Lung microvascular endothelial cell (primary cell): ENCODE measurements at regions not wholly inside any gene's neighbourhood (a gene's known extent, or its start where the extent isn't known, plus 50 kb on each side); places are given as distances from the start of the nearest gene placed in this dataset.
"Not testable (repeated sequence)": the region's sequence is repeated elsewhere in the genome, so short reads cannot be mapped to it uniquely, and the experiment has no call there.

Experiments used
- DNase-seq, 2 donors: peaks; one replicate each; pipeline versions ENCODE4 v3.0.0 to v3.0.0-alpha.2; 2010; ENCODE audit warnings: low read depth in 2 of 2

DNA sequence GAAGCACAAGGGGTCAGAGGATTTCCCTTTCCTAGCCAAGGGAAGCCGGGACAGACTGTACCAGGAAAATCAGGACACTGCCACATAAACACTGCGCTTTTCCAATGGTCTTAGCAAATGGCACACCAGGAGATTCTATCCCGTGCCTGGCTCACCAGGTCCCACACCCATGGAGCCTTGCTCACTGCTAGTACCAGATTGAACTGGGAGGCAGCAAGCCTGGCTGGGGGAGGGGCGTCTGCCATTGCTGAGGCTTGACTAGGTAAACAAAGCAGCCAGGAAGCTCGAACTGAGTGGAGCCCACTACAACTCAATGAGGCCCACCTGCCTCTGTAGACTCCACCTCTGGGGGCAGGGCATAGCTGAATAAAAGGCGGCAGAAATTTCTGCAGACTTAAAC, 511.8 kb upstream of the PRR20A start:
- DNase-seq = not testable (repeated sequence)

DNA sequence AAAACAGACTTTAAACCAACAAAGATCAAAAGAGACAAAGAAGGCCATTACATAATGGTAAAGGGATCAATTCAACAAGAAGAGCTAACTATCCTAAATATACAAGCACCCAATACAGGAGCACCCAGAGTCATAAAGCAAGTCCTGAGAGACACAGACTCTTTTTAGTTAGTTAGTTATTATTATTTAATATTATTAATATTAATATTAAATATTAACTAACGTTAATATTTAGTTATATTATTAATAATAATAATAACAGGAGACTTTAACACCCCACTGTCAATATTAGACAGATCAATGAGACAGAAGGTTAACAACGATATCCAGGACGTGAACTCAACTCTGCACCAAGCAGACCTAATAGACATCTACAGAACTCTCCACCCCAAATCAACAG, 509.7 kb upstream of the PRR20A start:
- DNase-seq = not testable (repeated sequence)

DNA sequence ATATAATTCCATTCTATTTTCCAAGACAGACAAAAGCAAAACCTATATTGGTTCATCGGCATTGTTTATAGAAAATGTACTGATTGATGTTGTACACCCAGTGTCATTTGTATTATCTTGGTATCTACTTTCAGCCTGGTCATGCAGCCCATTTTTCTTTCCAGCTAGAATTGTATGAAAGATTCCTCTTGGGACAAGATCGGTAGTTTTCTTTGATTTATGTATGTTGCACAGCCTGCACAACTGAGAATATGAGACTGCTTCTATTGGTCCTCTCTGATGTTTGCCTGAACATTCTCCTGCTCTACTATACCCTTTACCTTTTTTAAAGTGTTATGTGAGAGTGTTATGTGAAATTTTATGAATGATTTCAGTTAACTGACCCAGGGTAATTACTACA, 487.7 kb upstream of the PRR20A start:
- no peak for DNase-seq

DNA sequence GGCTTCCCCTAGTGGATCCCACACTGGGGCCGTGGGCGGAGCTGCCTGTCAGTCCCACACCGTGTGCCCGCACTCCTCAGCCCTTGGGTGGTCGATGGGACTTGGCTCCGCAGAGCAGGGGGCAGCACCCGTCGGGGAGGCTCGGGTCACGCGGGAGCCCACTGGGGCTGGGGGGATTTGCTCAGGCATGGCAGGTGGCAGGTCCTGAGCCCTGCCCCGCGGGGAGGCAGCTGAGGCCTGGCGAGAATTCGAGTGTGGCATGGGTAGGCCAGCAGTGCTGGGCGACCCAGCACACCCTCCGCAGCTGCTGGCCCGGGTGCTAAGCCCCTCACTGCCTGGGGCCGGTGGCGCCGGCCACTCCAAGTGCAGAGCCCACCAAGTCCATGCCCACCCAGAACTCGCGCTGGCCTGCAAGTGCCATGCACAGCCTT, 481.7 kb upstream of the PRR20A start:
- no peak for DNase-seq

GRCh38 chr13:56670563-56670962, 470.2 kb upstream of the PRR20A start:
- DNase-seq = no peak

DNA sequence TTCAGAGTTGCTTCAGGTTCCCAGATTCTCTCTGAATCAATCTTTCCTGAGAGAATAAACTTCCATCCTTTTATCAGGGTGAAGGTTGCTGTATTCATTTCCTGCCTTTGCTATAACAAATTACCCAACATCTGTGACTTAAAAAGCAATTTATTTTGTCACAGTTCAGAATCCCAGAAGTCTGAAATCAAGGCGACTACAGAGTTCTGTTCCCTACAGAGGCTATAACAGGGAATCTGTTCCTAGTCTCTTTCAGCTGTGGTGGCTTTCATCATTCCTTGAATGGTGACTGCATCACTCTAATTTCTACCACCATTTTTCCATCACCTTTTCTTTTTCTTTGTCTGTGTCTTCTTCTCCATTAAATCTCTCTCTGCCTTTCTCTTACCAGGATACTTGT, 459.3 kb upstream of the PRR20A start:
- no peak for DNase-seq

- no peak for DNase-seq
These were observed 453.6 kb upstream of the PRR20A start for GRCh38 chr13:56687131-56687530.

DNA sequence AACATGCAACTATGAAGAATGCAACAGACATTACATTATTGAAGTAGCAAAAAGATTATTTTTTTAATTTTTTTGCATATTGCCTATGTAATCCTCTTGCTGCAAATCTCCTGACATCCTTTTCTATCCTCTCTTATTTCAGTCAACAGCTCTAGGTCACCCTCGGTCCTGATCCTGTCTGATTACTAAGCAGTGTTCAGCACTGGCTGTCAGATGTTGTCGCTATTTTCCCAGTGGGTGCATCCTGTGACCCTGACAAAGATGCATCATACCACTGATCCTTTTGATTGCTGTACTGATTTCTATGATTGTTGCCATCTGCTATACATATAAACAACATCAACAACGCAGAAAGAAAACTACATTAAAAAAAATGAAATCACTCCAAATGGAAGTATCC, 443.7 kb upstream of the PRR20A start:
- no peak for DNase-seq

- no peak for DNase-seq
These were observed 440.4 kb upstream of the PRR20A start for GRCh38 chr13:56700324-56700723.

DNA sequence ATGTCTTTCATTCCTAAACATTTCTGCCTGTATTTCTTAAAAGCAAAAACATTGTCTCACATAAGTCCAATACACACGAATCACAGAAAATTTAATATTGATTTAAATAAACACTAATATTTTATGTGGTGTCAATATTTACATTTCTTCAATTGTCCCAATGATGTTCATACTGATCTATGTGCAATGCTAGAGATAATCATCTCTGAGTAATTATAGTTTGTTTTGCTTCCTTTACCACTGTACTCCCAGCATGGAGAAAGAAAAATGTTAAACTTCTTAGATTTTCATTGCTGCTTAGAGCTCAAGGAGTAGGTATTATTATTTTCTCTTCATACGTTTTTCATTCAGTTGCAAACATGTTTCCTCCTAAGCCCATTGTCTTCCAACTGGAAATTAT, 434.2 kb upstream of the PRR20A start:
- no peak for DNase-seq

- DNase-seq = no peak
These were observed 427.1 kb upstream of the PRR20A start for GRCh38 chr13:56713656-56714055.

DNA sequence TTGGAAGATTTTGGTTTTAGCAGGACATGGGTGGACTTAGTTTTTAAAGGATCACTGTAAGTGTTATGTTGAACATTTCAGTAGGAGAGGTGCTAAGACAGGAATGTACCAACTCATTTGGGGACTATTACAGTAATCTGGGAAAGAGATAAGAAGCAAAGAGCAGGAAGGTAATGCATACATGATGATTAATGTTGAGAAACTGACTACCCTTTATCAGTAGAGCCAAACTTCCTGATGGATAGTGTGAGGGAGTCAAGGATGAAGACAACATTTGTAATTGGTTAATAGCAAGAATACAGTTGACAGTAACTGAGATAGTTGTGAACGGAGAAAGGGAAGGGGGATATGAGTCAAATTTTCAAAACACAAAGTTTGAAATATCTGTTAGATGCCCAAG, 421.9 kb upstream of the PRR20A start:
- no peak for DNase-seq

DNA sequence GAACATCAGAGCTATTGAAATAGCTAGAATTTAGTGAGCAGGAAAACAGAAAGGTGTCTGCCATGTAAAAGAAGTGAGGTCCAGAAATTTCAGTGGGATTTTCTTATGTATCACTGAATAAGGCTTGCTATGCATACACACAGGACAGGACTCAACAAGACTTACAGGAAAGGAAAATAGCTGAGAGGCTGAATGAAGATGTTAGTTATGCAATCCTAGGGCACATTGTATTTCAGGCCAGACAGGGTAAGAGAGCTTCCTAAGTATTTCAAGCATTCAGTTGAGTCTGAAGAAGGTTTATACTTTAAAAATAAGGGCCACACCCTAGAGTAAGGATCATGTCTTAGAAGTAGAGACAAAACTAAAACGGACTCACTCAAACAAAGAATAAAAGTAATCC, 419.9 kb upstream of the PRR20A start:
- no peak for DNase-seq

GRCh38 chr13:56735537-56735942, 405.2 kb upstream of the PRR20A start:
- DNase-seq = no peak

GRCh38 chr13:56736966-56737365, 403.8 kb upstream of the PRR20A start:
- DNase-seq = no peak

GRCh38 chr13:56752636-56753035, 388.1 kb upstream of the PRR20A start:
- DNase-seq = no peak

DNA sequence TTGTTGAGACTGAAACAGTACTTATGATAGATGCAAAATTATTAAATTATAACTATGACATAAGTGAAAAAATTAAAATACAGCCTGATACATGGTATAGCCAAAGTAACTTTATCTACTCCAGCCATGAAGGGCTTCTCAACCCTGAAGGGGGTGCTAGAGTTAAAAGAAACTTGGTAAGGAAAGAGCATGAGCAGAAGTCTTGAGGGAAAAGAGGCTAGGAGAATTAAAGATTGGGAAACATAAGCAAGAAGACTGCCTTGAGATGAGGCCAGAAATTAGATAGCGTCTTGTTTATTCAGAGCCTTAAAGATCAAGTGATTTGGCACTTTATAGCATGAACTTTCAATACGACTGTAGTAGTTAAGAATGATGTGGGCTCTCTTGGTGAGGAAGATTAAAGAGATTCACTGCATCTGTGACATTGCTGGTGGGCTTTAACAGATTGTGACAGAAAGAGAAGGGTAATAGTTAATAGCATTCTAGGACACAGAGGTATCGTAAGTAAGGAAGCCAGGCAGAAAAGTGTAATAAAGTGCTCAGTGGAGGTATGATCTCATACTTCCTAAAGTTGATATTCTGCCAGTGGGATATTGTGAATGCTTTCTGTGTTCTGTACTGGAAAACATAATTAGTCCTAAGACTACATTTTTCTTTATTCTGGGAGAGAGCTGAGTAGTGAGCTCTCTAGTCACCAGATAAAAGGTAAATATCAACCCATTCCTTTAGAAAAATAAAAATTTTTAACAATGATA, 385.4 kb upstream of the PRR20A start:
- no peak for DNase-seq

- DNase-seq = not testable (repeated sequence)
These were observed 377.4 kb upstream of the PRR20A start for GRCh38 chr13:56763333-56763732.

DNA sequence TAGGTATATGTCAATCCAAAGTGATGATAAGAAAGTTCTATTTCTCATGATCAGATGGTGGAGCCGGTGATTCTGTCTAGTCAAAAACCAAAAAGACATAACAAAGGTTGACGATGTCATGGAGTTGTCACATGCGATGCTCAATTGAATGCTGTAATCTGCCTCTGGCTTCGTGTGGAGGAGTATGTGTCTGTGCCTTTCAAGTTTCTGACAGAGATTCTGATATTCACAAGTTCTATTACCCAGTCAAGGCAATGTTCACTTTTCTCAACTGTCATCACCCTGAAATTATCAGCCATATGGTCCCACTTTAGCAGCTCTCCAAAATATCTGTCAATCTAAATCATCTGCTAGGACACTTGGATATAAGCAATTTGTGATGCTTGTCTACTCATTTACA, 367.6 kb upstream of the PRR20A start:
- no peak for DNase-seq

- no peak for DNase-seq
These were observed 351.2 kb upstream of the PRR20A start for GRCh38 chr13:56789527-56789926.

GRCh38 chr13:56837161-56837560, 303.6 kb upstream of the PRR20A start:
- no peak for DNase-seq

DNA sequence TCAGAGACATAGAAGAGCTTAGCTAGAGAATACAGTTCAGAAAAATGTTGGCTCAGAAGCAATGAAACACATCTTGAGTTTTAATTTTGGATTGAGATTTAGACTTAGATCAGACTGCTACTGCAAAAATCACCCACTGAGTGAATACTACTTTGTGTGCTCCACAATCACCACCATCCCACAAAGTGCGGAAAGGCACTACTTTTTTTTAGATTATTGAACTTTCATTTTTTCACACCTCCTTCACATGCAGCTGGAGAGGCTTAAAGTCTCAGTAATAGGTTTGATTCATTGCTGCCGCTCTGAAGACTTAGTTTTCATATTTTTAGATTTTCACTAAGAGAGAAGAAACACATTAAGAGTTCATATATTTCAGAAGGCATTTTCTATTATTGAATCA, 289.9 kb upstream of the PRR20A start:
- no peak for DNase-seq

- DNase-seq = no peak
These were observed 279.2 kb upstream of the PRR20A start for GRCh38 chr13:56861476-56861875.

DNA sequence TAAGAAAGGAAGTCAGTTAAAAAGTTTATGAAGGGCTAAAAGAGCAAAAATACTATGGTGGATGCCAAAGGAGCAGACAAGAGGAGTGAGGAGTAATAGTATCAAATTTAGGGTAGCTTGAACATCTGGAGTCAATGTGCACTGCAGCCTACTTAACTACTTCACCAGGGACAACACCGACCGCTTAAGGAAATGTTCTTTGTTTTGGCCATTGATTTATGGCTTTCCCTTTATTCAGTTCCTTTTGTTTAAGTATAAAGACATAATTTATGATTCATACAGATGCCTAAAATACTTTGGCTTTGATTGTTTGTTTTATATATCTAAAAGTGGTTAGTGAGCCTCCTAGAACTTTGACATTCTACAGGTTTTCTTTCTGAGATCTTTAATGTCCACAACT, 276.3 kb upstream of the PRR20A start:
- DNase-seq = no peak
